Neutrophil (primary cell): ENCODE measurements at regions not wholly inside any gene's neighbourhood (a gene's known extent, or its start where the extent isn't known, plus 50 kb on each side); places are given as distances from the start of the nearest gene placed in this dataset.

Experiments
- H3K27ac ChIP-seq: fragments of 200-600 bp; sonication (generic); 2 replicates; pipeline ENCODE4 v1.5.1; 2016; ENCODE audit warnings: mild to moderate bottlenecking, moderate library complexity
- H3K27me3 ChIP-seq: fragments of 200-600 bp; sonication (generic); 2 replicates; pipeline ENCODE4 v1.6.0; 2016; ENCODE audit warnings: mild to moderate bottlenecking
- H3K36me3 ChIP-seq: fragments of 200-600 bp; sonication (generic); 2 replicates; pipeline ENCODE4 v1.5.1; 2017
- H3K4me1 ChIP-seq, 2 experiments: fragments of 200-600 bp in 1 of 2; sonication (generic) in 1 of 2; 1 replicate in 1 of 2; 2 replicates in 1 of 2; pipeline versions ENCODE4 v1.5.1 to v1.6.1; 2013 to 2016; ENCODE audit warnings: low read depth in 1 of 2, low read length in 1 of 2, mild to moderate bottlenecking in 1 of 2, moderate library complexity in 1 of 2; ENCODE audit not compliant: control insufficient read depth in 1 of 2, insufficient read depth in 1 of 2
- H3K4me3 ChIP-seq, 2 experiments: fragments of 200-600 bp in 1 of 2; sonication (generic) in 1 of 2; 1 replicate in 1 of 2; 2 replicates in 1 of 2; pipeline ENCODE4 v1.5.1; 2013 to 2016; ENCODE audit warnings: low read depth in 1 of 2, low read length in 1 of 2, mild to moderate bottlenecking in 1 of 2, moderate library complexity in 1 of 2
- H3K9me3 ChIP-seq: fragments of 200-600 bp; sonication (generic); 2 replicates; pipeline ENCODE4 v1.5.1; 2016
- TF ChIP-seq, protein P1 (sequence below): fragments of 200-600 bp; sonication (generic); IDR thresholded peaks from 2 replicates; pipeline ENCODE4 v1.5.1; 2016; ENCODE audit warnings: antibody characterized with exemption

DNA sequence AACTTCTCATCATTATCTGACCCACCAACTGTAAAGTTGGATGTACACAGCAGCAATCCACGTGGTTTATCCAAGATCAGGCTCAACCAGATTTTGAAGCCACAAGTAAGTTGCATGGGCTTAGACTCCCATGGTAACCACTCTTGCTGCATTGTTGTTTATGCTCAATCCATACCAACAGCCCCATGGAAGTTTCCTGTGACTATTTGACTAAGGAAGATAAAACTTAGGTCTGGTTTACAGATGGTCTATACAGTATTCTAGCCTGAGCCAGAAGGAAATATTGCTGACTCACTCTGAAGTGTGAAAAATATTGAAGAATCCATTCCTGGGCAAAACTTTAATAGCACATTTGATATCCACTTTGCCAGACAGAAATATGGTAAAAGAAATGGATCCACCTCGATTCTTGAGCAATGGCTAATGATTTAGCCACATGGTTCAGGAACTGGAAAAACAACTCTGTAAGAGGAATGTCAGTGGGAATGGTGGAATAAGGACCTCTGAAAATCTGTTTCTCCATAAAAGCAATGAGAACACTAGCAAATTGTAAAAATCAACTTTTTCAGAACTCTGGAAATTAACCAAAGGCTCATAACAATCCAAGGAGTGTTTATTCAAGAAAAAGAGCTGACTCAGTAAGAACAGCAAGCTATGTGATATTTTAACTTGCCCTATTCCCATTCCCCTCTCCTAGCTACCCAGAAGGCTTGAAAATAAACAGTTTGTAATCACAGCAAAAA lies 162.9 kb upstream of the STT3B start:
- no peak overlapping the region for H3K27ac ChIP-seq

DNA sequence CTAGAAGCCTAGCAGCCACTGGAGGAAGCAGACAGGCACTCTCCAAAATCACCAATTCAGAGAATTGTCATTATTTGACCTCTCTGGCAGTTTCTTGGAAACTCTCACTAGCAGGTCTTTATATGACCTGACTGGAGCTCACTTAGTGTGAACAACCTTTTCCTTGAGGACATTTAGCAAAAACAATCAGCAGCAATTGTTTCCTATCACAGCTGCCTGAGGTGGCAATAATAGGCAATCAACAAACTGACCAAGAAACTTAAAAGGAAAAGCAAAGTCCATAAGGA lies 162.4 kb upstream of the STT3B start:
- H3K9me3 ChIP-seq, result no peaks in the 10 kb centered on the region
- H3K27me3 ChIP-seq, result no peaks in the 10 kb centered on the region
- TF ChIP-seq, protein P1, sequence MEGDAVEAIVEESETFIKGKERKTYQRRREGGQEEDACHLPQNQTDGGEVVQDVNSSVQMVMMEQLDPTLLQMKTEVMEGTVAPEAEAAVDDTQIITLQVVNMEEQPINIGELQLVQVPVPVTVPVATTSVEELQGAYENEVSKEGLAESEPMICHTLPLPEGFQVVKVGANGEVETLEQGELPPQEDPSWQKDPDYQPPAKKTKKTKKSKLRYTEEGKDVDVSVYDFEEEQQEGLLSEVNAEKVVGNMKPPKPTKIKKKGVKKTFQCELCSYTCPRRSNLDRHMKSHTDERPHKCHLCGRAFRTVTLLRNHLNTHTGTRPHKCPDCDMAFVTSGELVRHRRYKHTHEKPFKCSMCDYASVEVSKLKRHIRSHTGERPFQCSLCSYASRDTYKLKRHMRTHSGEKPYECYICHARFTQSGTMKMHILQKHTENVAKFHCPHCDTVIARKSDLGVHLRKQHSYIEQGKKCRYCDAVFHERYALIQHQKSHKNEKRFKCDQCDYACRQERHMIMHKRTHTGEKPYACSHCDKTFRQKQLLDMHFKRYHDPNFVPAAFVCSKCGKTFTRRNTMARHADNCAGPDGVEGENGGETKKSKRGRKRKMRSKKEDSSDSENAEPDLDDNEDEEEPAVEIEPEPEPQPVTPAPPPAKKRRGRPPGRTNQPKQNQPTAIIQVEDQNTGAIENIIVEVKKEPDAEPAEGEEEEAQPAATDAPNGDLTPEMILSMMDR, result no peak
- H3K4me1 ChIP-seq, result no peaks in the 10 kb centered on the region
- no peaks in the 10 kb centered on the region for H3K36me3 ChIP-seq
- no peak overlapping the region for H3K4me3 ChIP-seq
- H3K27ac ChIP-seq, result no peak overlapping the region

More for the DNA sequence above, 162.9 kb upstream of the STT3B start:
- Histone ChIP-seq H3K4me3 (no peak overlapping the region), H3K27me3 (no peaks in the 10 kb centered on the region), H3K36me3 (no peaks in the 10 kb centered on the region), H3K4me1 (no peaks in the 10 kb centered on the region), H3K9me3 (no peaks in the 10 kb centered on the region)
- TF ChIP-seq, protein P1, result no peak

DNA sequence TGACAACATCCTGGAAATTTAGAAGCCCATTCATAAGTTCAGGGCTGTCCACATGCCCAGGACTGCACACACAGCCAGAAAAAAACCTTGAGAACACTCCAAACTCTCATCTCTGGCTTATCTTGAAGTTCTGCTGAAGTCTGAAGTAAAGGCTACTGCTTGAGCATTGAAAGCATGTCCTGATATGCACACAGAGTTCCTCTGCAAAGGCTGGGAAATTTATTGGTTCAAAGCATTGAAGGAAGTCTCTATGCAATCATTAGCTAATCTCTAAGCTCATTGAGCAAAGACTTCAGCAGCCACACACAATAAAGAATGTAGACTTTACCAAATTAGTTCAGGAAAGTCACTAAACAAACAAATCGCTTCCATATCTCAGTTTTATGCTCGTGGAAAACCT lies 162.0 kb upstream of the STT3B start:
- TF ChIP-seq, protein P1, result no peak
- no peak overlapping the region for H3K27ac ChIP-seq
- no peaks in the 10 kb centered on the region for H3K9me3 ChIP-seq
- no peaks in the 10 kb centered on the region for H3K27me3 ChIP-seq
- H3K4me3 ChIP-seq, result no peak overlapping the region
- no peaks in the 10 kb centered on the region for H3K36me3 ChIP-seq
- no peaks in the 10 kb centered on the region for H3K4me1 ChIP-seq

DNA sequence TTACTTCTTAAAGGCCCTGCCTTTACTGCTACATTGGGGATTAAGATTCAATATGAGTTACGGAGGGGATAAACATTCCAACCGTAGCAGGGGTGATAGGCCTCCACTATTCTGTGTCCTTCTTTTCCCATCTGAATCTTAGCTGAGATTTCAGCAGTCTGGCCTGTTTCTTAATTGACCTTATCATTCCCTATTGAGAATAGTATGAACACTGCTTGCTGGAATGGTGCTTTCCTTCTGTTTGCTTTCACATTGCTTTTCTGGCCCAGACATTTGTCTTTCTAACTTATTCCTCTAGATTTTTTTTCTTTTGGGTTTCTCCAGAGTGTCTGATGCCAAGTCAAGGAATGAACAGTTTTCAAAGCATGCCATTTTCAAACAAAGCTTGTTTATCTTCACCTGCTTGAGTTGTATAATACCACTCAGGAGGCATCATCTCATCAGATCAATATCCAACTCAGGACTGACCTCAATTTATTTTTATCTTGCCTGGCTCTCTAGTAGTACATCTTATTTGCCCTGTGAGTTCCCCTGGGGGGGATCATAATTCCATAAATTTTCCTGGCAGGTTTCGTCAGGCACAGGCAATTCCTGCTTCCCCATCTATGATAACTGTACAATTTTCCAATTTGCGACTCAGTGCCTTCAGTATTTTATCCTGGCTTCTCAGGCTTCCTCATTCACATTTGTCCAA lies 161.1 kb upstream of the STT3B start:
- Histone ChIP-seq H3K4me3 (no peak overlapping the region), H3K4me1 (no peaks in the 10 kb centered on the region), H3K36me3 (no peaks in the 10 kb centered on the region), H3K9me3 (no peaks in the 10 kb centered on the region), H3K27ac (no peak overlapping the region), H3K27me3 (no peaks in the 10 kb centered on the region)
- TF ChIP-seq, protein P1, result no peak

DNA sequence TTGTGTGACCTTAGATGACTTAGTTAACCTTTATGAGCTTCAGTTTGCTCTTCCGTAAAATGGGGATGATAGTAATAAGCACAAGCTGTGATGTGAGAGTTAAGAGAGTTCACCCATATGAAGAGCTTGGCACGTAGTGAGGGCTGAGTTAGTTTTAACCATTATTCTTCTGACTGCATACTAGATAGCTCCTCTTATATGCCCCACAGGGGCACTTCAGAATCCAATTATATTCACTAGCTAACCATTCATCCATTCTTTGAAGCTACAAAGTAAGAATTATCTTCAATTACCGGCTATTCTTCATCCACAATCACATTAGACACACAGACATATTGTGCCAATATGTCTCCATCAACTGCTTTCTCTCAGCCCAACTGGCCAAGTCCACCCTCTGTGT lies 159.0 kb upstream of the STT3B start:
- TF ChIP-seq, protein P1, result no peak
- no peaks in the 10 kb centered on the region for H3K36me3 ChIP-seq
- no peak overlapping the region for H3K27ac ChIP-seq
- H3K4me1 ChIP-seq, result no peaks in the 10 kb centered on the region
- no peaks in the 10 kb centered on the region for H3K27me3 ChIP-seq
- H3K9me3 ChIP-seq, result no peaks in the 10 kb centered on the region
- H3K4me3 ChIP-seq, result no peak overlapping the region
